Activated naive CD4-positive, alpha-beta T cell treated with anti-CD3 and anti-CD28 coated beads, Interleukin-2, amount 50 U/mL, for 24 hours (primary cell): ENCODE measurements at regions not wholly inside any gene's neighbourhood (a gene's known extent, or its start where the extent isn't known, plus 50 kb on each side); places are given as distances from the start of the nearest gene placed in this dataset.
"Not testable (repeated sequence)": the region's sequence is repeated elsewhere in the genome, so short reads cannot be mapped to it uniquely, and the experiment has no call there.

Experiments
- H3K27ac Mint-ChIP-seq: one replicate; pipeline ENCODE4 v1.8.0; 2021; ENCODE audit warnings: mild to moderate bottlenecking, mixed read lengths
- H3K27me3 Mint-ChIP-seq: one replicate; pipeline ENCODE4 v1.8.0; 2021; ENCODE audit warnings: mixed read lengths
- H3K36me3 Mint-ChIP-seq: one replicate; pipeline ENCODE4 v1.8.0; 2021; ENCODE audit warnings: mixed read lengths
- H3K4me1 Mint-ChIP-seq: one replicate; pipeline ENCODE4 v1.8.0; 2021; ENCODE audit warnings: mixed read lengths
- H3K4me3 Mint-ChIP-seq: one replicate; pipeline ENCODE4 v1.8.0; 2021; ENCODE audit warnings: mild to moderate bottlenecking, mixed read lengths
- H3K9me3 Mint-ChIP-seq: one replicate; pipeline ENCODE4 v1.8.0; 2021; ENCODE audit warnings: mixed read lengths

- Mint-ChIP-seq H3K27ac (no peak overlapping the region), H3K27me3 (no peaks in the 10 kb centered on the region), H3K9me3 (peaks cover 4% of the 10 kb centered on the region), H3K36me3 (no peaks in the 10 kb centered on the region), H3K4me1 (no peaks in the 10 kb centered on the region), H3K4me3 (no peak overlapping the region)
These were observed 391.9 kb upstream of the NDST4 start for GRCh38 chr4:115505326-115505725.

- no peaks in the 10 kb centered on the region for H3K4me1 Mint-ChIP-seq
- H3K36me3 Mint-ChIP-seq, result no peaks in the 10 kb centered on the region
- no peak overlapping the region for H3K27ac Mint-ChIP-seq
- H3K4me3 Mint-ChIP-seq, result no peak overlapping the region
- peaks cover 4% of the 10 kb centered on the region for H3K9me3 Mint-ChIP-seq
- no peaks in the 10 kb centered on the region for H3K27me3 Mint-ChIP-seq
These were observed 388.2 kb upstream of the NDST4 start for GRCh38 chr4:115501656-115502055.

GRCh38 chr4:115493770-115494169 is 380.4 kb upstream of the NDST4 start:
- not testable (repeated sequence) for H3K27me3 Mint-ChIP-seq, H3K36me3 Mint-ChIP-seq, H3K4me1 Mint-ChIP-seq, H3K9me3 Mint-ChIP-seq, H3K4me3 Mint-ChIP-seq, H3K27ac Mint-ChIP-seq

- no peak overlapping the region for H3K27ac Mint-ChIP-seq
- no peaks in the 10 kb centered on the region for H3K36me3 Mint-ChIP-seq
- no peaks in the 10 kb centered on the region for H3K27me3 Mint-ChIP-seq
- peaks cover 7% of the 10 kb centered on the region for H3K9me3 Mint-ChIP-seq
- H3K4me3 Mint-ChIP-seq, result no peak overlapping the region
- H3K4me1 Mint-ChIP-seq, result no peaks in the 10 kb centered on the region
These were observed 378.3 kb upstream of the NDST4 start for GRCh38 chr4:115491686-115492085.

GRCh38 chr4:115489279-115489678 is 375.9 kb upstream of the NDST4 start:
- Mint-ChIP-seq H3K4me3 (no peak overlapping the region), H3K4me1 (no peaks in the 10 kb centered on the region), H3K9me3 (peaks cover 13% of the 10 kb centered on the region), H3K36me3 (no peaks in the 10 kb centered on the region), H3K27ac (no peak overlapping the region), H3K27me3 (no peaks in the 10 kb centered on the region)

- Mint-ChIP-seq H3K27me3 (no peaks in the 10 kb centered on the region), H3K4me1 (no peaks in the 10 kb centered on the region), H3K27ac (no peak overlapping the region), H3K4me3 (no peak overlapping the region), H3K9me3 (peaks cover 13% of the 10 kb centered on the region), H3K36me3 (no peaks in the 10 kb centered on the region)
These were observed 372.0 kb upstream of the NDST4 start for GRCh38 chr4:115485402-115485801.

- Mint-ChIP-seq H3K36me3 (no peaks in the 10 kb centered on the region), H3K4me1 (no peaks in the 10 kb centered on the region), H3K4me3 (no peak overlapping the region), H3K27me3 (no peaks in the 10 kb centered on the region), H3K9me3 (peaks cover 8% of the 10 kb centered on the region), H3K27ac (no peak overlapping the region)
These were observed 371.1 kb upstream of the NDST4 start for GRCh38 chr4:115484479-115484878.

- no peaks in the 10 kb centered on the region for H3K36me3 Mint-ChIP-seq
- H3K27ac Mint-ChIP-seq, result no peak overlapping the region
- H3K4me3 Mint-ChIP-seq, result no peak overlapping the region
- no peaks in the 10 kb centered on the region for H3K27me3 Mint-ChIP-seq
- no peaks in the 10 kb centered on the region for H3K4me1 Mint-ChIP-seq
- no peaks in the 10 kb centered on the region for H3K9me3 Mint-ChIP-seq
These were observed 357.3 kb upstream of the NDST4 start for GRCh38 chr4:115470763-115471162.

- not testable (repeated sequence) for H3K27ac Mint-ChIP-seq, H3K4me1 Mint-ChIP-seq, H3K9me3 Mint-ChIP-seq, H3K27me3 Mint-ChIP-seq, H3K4me3 Mint-ChIP-seq, H3K36me3 Mint-ChIP-seq
These were observed 345.9 kb upstream of the NDST4 start for GRCh38 chr4:115459301-115459700.

GRCh38 chr4:115456231-115456630 is 342.8 kb upstream of the NDST4 start:
- no peaks in the 10 kb centered on the region for H3K9me3 Mint-ChIP-seq
- no peak overlapping the region for H3K27ac Mint-ChIP-seq
- no peak overlapping the region for H3K4me3 Mint-ChIP-seq
- H3K36me3 Mint-ChIP-seq, result no peaks in the 10 kb centered on the region
- no peaks in the 10 kb centered on the region for H3K27me3 Mint-ChIP-seq
- no peaks in the 10 kb centered on the region for H3K4me1 Mint-ChIP-seq

- Mint-ChIP-seq H3K4me3 (no peak overlapping the region), H3K27ac (no peak overlapping the region), H3K36me3 (no peaks in the 10 kb centered on the region), H3K9me3 (no peaks in the 10 kb centered on the region), H3K4me1 (no peaks in the 10 kb centered on the region), H3K27me3 (no peaks in the 10 kb centered on the region)
These were observed 340.8 kb upstream of the NDST4 start for GRCh38 chr4:115454228-115454627.

- Mint-ChIP-seq H3K9me3 (no peaks in the 10 kb centered on the region), H3K36me3 (no peaks in the 10 kb centered on the region), H3K4me1 (no peaks in the 10 kb centered on the region), H3K4me3 (no peak overlapping the region), H3K27me3 (no peaks in the 10 kb centered on the region), H3K27ac (no peak overlapping the region)
These were observed 340.0 kb upstream of the NDST4 start for GRCh38 chr4:115453416-115453815.

GRCh38 chr4:115452229-115452628 is 338.8 kb upstream of the NDST4 start:
- H3K36me3 Mint-ChIP-seq, H3K9me3 Mint-ChIP-seq, H3K4me1 Mint-ChIP-seq, H3K27me3 Mint-ChIP-seq, H3K27ac Mint-ChIP-seq, H3K4me3 Mint-ChIP-seq: not testable (repeated sequence)

- Mint-ChIP-seq H3K9me3 (no peaks in the 10 kb centered on the region), H3K27me3 (no peaks in the 10 kb centered on the region), H3K27ac (no peak overlapping the region), H3K4me3 (no peak overlapping the region), H3K36me3 (no peaks in the 10 kb centered on the region), H3K4me1 (no peaks in the 10 kb centered on the region)
These were observed 324.3 kb upstream of the NDST4 start for GRCh38 chr4:115437739-115438138.

- Mint-ChIP-seq H3K9me3 (no peaks in the 10 kb centered on the region), H3K27me3 (no peaks in the 10 kb centered on the region), H3K27ac (no peak overlapping the region), H3K36me3 (no peaks in the 10 kb centered on the region), H3K4me3 (no peak overlapping the region), H3K4me1 (no peaks in the 10 kb centered on the region)
These were observed 320.1 kb upstream of the NDST4 start for GRCh38 chr4:115433491-115433890.

GRCh38 chr4:115430024-115430423 is 316.6 kb upstream of the NDST4 start:
- H3K9me3 Mint-ChIP-seq, result no peaks in the 10 kb centered on the region
- H3K36me3 Mint-ChIP-seq, result no peaks in the 10 kb centered on the region
- H3K27me3 Mint-ChIP-seq, result no peaks in the 10 kb centered on the region
- no peak overlapping the region for H3K4me3 Mint-ChIP-seq
- no peaks in the 10 kb centered on the region for H3K4me1 Mint-ChIP-seq
- no peak overlapping the region for H3K27ac Mint-ChIP-seq

GRCh38 chr4:115428455-115428854 is 315.0 kb upstream of the NDST4 start:
- Mint-ChIP-seq H3K4me3 (no peak overlapping the region), H3K27me3 (no peaks in the 10 kb centered on the region), H3K27ac (no peak overlapping the region), H3K4me1 (no peaks in the 10 kb centered on the region), H3K36me3 (no peaks in the 10 kb centered on the region), H3K9me3 (no peaks in the 10 kb centered on the region)

GRCh38 chr4:115424852-115425251 is 311.4 kb upstream of the NDST4 start:
- H3K4me3 Mint-ChIP-seq, result no peak overlapping the region
- H3K36me3 Mint-ChIP-seq, result no peaks in the 10 kb centered on the region
- no peaks in the 10 kb centered on the region for H3K4me1 Mint-ChIP-seq
- peaks cover 8% of the 10 kb centered on the region for H3K9me3 Mint-ChIP-seq
- no peaks in the 10 kb centered on the region for H3K27me3 Mint-ChIP-seq
- no peak overlapping the region for H3K27ac Mint-ChIP-seq
